Activated B cell treated with CpG ODN at 0.5 μM for 24 hours (primary cell): ENCODE measurements at regions not wholly inside any gene's neighbourhood (a gene's known extent, or its start where the extent isn't known, plus 50 kb on each side); places are given as distances from the start of the nearest gene placed in this dataset.

Experiments
- ATAC-seq: fragments of 200-7000 bp; cut with Tn5 transposase; one replicate; pipeline ENCODE4 v1.10.0; 2021; ENCODE audit warnings: low read depth, mild to moderate bottlenecking, moderate library complexity
- CTCF ChIA-PET: fragments of 350-600 bp; sonication (Branson Sonifier 250); formaldehyde crosslinking; loops from one replicate; lab custom pipeline; 2021; ENCODE audit warnings: antibody characterized with exemption; lab: Charles Lee
- POLR2A ChIA-PET: fragments of 350-600 bp; sonication (Branson Sonifier 250); formaldehyde crosslinking; loops from one replicate; lab custom pipeline; 2021; ENCODE audit warnings: antibody characterized with exemption; lab: Charles Lee
- DNase-seq: peaks from one replicate; pipeline ENCODE4 v3.0.0; 2022
- H3K27ac Mint-ChIP-seq: one replicate; pipeline ENCODE4 v1.8.0; 2020; ENCODE audit warnings: mixed read lengths
- H3K27me3 Mint-ChIP-seq: one replicate; pipeline ENCODE4 v1.8.0; 2021; ENCODE audit warnings: mixed read lengths
- H3K36me3 Mint-ChIP-seq: one replicate; pipeline ENCODE4 v1.8.0; 2021; ENCODE audit warnings: low read depth, mixed read lengths
- H3K4me1 Mint-ChIP-seq: one replicate; pipeline ENCODE4 v1.8.0; 2021; ENCODE audit warnings: mixed read lengths
- H3K4me3 Mint-ChIP-seq: one replicate; pipeline ENCODE4 v1.8.0; 2020; ENCODE audit warnings: mild to moderate bottlenecking, mixed read lengths
- H3K9me3 Mint-ChIP-seq: one replicate; pipeline ENCODE4 v1.8.0; 2020; ENCODE audit warnings: mixed read lengths
- CTCF ChIP-seq: fragments of 200-600 bp; IDR thresholded peaks from one replicate; pipeline ENCODE4 v1.8.0; 2022; ENCODE audit warnings: antibody characterized with exemption, mild to moderate bottlenecking
- intact Hi-C: fragments of 100-400 bp; cut with micrococcal nuclease; formaldehyde crosslinking; loops from one replicate; pipeline ENCODE4 v1.15.1; 2024

GRCh38 chr6:14047151-14047740, 70.3 kb upstream of the CD83 start:
- CTCF ChIA-PET, result interaction anchor here (0.8 to 2.8 kb wide), 16 partner anchors 10 to 173 kb away, joined by 3 to 42 read pairs (median 6); no protein-coding TSS in a partner anchor
- Mint-ChIP-seq H3K36me3 (no peaks in the 10 kb centered on the region), H3K4me1 (peaks cover 5% of the 10 kb centered on the region), H3K27ac (no peak overlapping the region), H3K27me3 (peaks cover 3% of the 10 kb centered on the region), H3K4me3 (no peak overlapping the region), H3K9me3 (no peaks in the 10 kb centered on the region)
- no peak for TF ChIP-seq CTCF
- POLR2A ChIA-PET, result interaction anchor here (0.6 to 2.4 kb wide), 4 partner anchors 33 to 97 kb away, joined by 3 to 12 read pairs (median 4); partner anchors contain the start of gene CD83
- ATAC-seq (no peak), DNase-seq (no peak)
- intact Hi-C loops, result loop anchor here (2.0 kb wide), 2 partner anchors 20 to 48 kb away; no protein-coding TSS in a partner anchor

- ATAC-seq (no peak), DNase-seq (no peak)
- H3K4me1 Mint-ChIP-seq, result peaks cover 5% of the 10 kb centered on the region
- no peak overlapping the region for H3K4me3 Mint-ChIP-seq
- TF ChIP-seq CTCF, result no peak
- H3K9me3 Mint-ChIP-seq, result no peaks in the 10 kb centered on the region
- CTCF ChIA-PET, result interaction anchor here (2.8 kb wide), 1 partner anchor 11 kb away, joined by 11 read pairs; no protein-coding TSS in a partner anchor
- no peaks in the 10 kb centered on the region for H3K36me3 Mint-ChIP-seq
- peaks cover 3% of the 10 kb centered on the region for H3K27me3 Mint-ChIP-seq
- no peak overlapping the region for H3K27ac Mint-ChIP-seq
- intact Hi-C loops, result no loop called here
- POLR2A ChIA-PET, result no interaction called here
These were observed 68.7 kb upstream of the CD83 start for GRCh38 chr6:14048837-14049236.

- no peak for TF ChIP-seq CTCF
- H3K4me3 Mint-ChIP-seq, result no peak overlapping the region
- no peaks in the 10 kb centered on the region for H3K9me3 Mint-ChIP-seq
- ChIA-PET POLR2A (interaction anchor here (0.6 to 0.7 kb wide), 3 partner anchors 47 to 87 kb away, joined by 3 to 6 read pairs (median 6); no protein-coding TSS in a partner anchor), CTCF (interaction anchor here (1.7 to 2.2 kb wide), 2 partner anchors 15 to 143 kb away, joined by 5 to 6 read pairs; no protein-coding TSS in a partner anchor)
- no peak for ATAC-seq
- intact Hi-C loops, result no loop called here
- DNase-seq, result no peak
- no peak overlapping the region for H3K27ac Mint-ChIP-seq
- no peaks in the 10 kb centered on the region for H3K36me3 Mint-ChIP-seq
- H3K4me1 Mint-ChIP-seq, result peaks cover 4% of the 10 kb centered on the region
- H3K27me3 Mint-ChIP-seq, result peaks cover 3% of the 10 kb centered on the region
These were observed 66.2 kb upstream of the CD83 start for GRCh38 chr6:14051355-14051754.

- H3K9me3 Mint-ChIP-seq, result no peaks in the 10 kb centered on the region
- TF ChIP-seq CTCF, result no peak
- no peak overlapping the region for H3K4me3 Mint-ChIP-seq
- H3K4me1 Mint-ChIP-seq, result no peaks in the 10 kb centered on the region
- ATAC-seq, result no peak
- no peak overlapping the region for H3K27ac Mint-ChIP-seq
- H3K27me3 Mint-ChIP-seq, result peaks cover 3% of the 10 kb centered on the region
- ChIA-PET CTCF (interaction anchor here (0.7 kb wide), 3 partner anchors 13 to 145 kb away, joined by 3 to 4 read pairs (median 3); no protein-coding TSS in a partner anchor), POLR2A (interaction anchor here (0.8 kb wide), 1 partner anchor 13 kb away, joined by 3 read pairs; no protein-coding TSS in a partner anchor)
- intact Hi-C loops, result no loop called here
- no peaks in the 10 kb centered on the region for H3K36me3 Mint-ChIP-seq
- no peak for DNase-seq
These were observed 63.8 kb upstream of the CD83 start for GRCh38 chr6:14053811-14054210.

GRCh38 chr6:14055541-14055940, 62.0 kb upstream of the CD83 start:
- Mint-ChIP-seq H3K9me3 (no peaks in the 10 kb centered on the region), H3K4me1 (no peaks in the 10 kb centered on the region), H3K27me3 (peaks cover 4% of the 10 kb centered on the region), H3K36me3 (no peaks in the 10 kb centered on the region), H3K27ac (no peak overlapping the region), H3K4me3 (no peak overlapping the region)
- intact Hi-C loops, result no loop called here
- TF ChIP-seq CTCF, result no peak
- CTCF ChIA-PET, result interaction anchor here (1.1 kb wide), 2 partner anchors 11 kb away, joined by 3 to 4 read pairs; no protein-coding TSS in a partner anchor
- no peak for DNase-seq
- POLR2A ChIA-PET, result interaction anchor here (0.6 kb wide), 1 partner anchor 48 kb away, joined by 4 read pairs; no protein-coding TSS in a partner anchor
- ATAC-seq, result no peak
